ENCODE measurements at regions not wholly inside any gene's neighbourhood (a gene's known extent, or its start where the extent isn't known, plus 50 kb on each side); places are given as distances from the start of the nearest gene placed in this dataset.

DNA sequence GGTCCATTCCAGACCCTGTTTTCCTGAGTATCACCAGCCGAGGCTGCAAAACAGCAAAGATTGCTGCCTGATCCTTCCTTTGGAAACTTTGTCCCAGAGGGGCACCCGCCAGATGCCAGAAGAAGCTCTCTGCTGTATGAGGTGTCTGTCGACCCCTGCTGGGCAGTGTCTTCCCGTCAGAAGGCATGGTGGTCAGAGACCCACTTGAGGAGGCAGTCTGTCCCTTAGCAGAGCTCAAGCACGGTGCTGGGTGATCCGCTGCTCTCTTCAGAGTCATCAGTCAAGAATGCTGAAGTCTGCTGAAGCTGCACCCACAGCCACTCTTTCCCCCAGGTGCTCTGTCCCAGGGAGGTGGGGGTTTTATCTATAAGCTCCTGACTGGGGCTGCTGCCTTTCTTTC is 1121.2 kb downstream of the NSUN3 start (continued):
- TF ChIP-seq SIN3A (conservative IDR thresholded peaks at IDR 0.05 in 1 of 2, IDR thresholded peaks at IDR 0.05 in 1 of 2; ENCODE audit: low read depth in 1 of 2, low read length in 2 of 2) (no peak), POU5F1 (IDR thresholded peaks at IDR 0.05; ENCODE audit: low read depth, low read length) (no peak), HDAC2 (IDR thresholded peaks at IDR 0.05; ENCODE audit: borderline replicate concordance in 1 of 2, low read depth in 2 of 2, low read length in 2 of 2) (no peak)

All from H1 (cell line).